Activated CD4-positive, alpha-beta memory T cell treated with anti-CD3 and anti-CD28 coated beads, Interleukin-2, amount 10 ng/mL, durations not matched to agents 7 days and 5 days (primary cell): ENCODE measurements at regions not wholly inside any gene's neighbourhood (a gene's known extent, or its start where the extent isn't known, plus 50 kb on each side); places are given as distances from the start of the nearest gene placed in this dataset.
A peak's percentile ranks its signal among the peaks of the same experiment; 100 is the strongest.

Experiments used
- CTCF ChIA-PET: fragments of 350-600 bp; sonication (Branson Sonifier 250); formaldehyde crosslinking; loops from one replicate; lab custom pipeline; 2021; ENCODE audit warnings: antibody characterized with exemption, inconsistent platforms; lab: Charles Lee
- POLR2A ChIA-PET: fragments of 350-600 bp; sonication (Branson Sonifier 250); formaldehyde crosslinking; loops from one replicate; lab custom pipeline; 2021; ENCODE audit warnings: antibody characterized with exemption; lab: Charles Lee
- DNase-seq: peaks from one replicate; pipeline ENCODE4 v3.0.0-alpha.2; 2020
- H3K27ac Mint-ChIP-seq: one replicate; pipeline ENCODE4 v1.8.0; 2021; ENCODE audit warnings: mild to moderate bottlenecking, mixed read lengths
- H3K27me3 Mint-ChIP-seq: one replicate; pipeline ENCODE4 v1.8.0; 2021; ENCODE audit warnings: mixed read lengths
- H3K36me3 Mint-ChIP-seq: one replicate; pipeline ENCODE4 v1.8.0; 2021; ENCODE audit warnings: low read depth, mixed read lengths
- H3K4me1 Mint-ChIP-seq: one replicate; pipeline ENCODE4 v1.8.0; 2021; ENCODE audit warnings: mixed read lengths
- H3K4me3 Mint-ChIP-seq: one replicate; pipeline ENCODE4 v1.8.0; 2021; ENCODE audit warnings: mild to moderate bottlenecking, mixed read lengths
- H3K9me3 Mint-ChIP-seq: one replicate; pipeline ENCODE4 v1.8.0; 2021; ENCODE audit warnings: mixed read lengths

- H3K4me3 Mint-ChIP-seq, result no peak overlapping the region
- peaks cover 30% of the 10 kb centered on the region for H3K27me3 Mint-ChIP-seq
- no peaks in the 10 kb centered on the region for H3K36me3 Mint-ChIP-seq
- no peak for DNase-seq
- no peak overlapping the region for H3K27ac Mint-ChIP-seq
- POLR2A ChIA-PET, result interaction anchor here (1.2 kb wide), 1 partner anchor 25 kb away, joined by 8 read pairs; no protein-coding TSS in a partner anchor
- no peaks in the 10 kb centered on the region for H3K9me3 Mint-ChIP-seq
- H3K4me1 Mint-ChIP-seq, result peaks cover 21% of the 10 kb centered on the region
- CTCF ChIA-PET, result no interaction called here
These were observed 134.7 kb downstream of the KCNRG start for GRCh38 chr13:50149932-50150331.

GRCh38 chr13:50152224-50152623 lies 137.0 kb downstream of the KCNRG start:
- H3K27ac Mint-ChIP-seq, result no peak overlapping the region
- CTCF ChIA-PET, result interaction anchor here (0.9 kb wide), 1 partner anchor 67 kb away, joined by 4 read pairs; no protein-coding TSS in a partner anchor
- POLR2A ChIA-PET, result interaction anchor here (1.0 to 1.7 kb wide), 4 partner anchors 24 to 85 kb away, joined by 3 to 14 read pairs (median 4); no protein-coding TSS in a partner anchor

GRCh38 chr13:50152655-50153309 lies 137.5 kb downstream of the KCNRG start:
- no peaks in the 10 kb centered on the region for H3K9me3 Mint-ChIP-seq
- POLR2A ChIA-PET, result interaction anchor here (0.6 to 1.7 kb wide), 5 partner anchors 24 to 360 kb away, joined by 3 to 14 read pairs (median 4); partner anchors contain the start of gene KPNA3
- H3K4me3 Mint-ChIP-seq, result peak overlapping the region; percentile 56
- no peak overlapping the region for H3K27ac Mint-ChIP-seq
- H3K36me3 Mint-ChIP-seq, result no peaks in the 10 kb centered on the region
- peaks cover 21% of the 10 kb centered on the region for H3K4me1 Mint-ChIP-seq
- H3K27me3 Mint-ChIP-seq, result peaks cover 25% of the 10 kb centered on the region
- CTCF ChIA-PET, result interaction anchor here (0.9 kb wide), 1 partner anchor 68 kb away, joined by 4 read pairs; no protein-coding TSS in a partner anchor
- no peak for DNase-seq

More at GRCh38 chr13:50152224-50152623, 137.0 kb downstream of the KCNRG start:
- H3K4me3 Mint-ChIP-seq, result peak overlapping the region; percentile 56
- no peaks in the 10 kb centered on the region for H3K9me3 Mint-ChIP-seq
- peaks cover 28% of the 10 kb centered on the region for H3K27me3 Mint-ChIP-seq
- DNase-seq, result no peak
- peaks cover 21% of the 10 kb centered on the region for H3K4me1 Mint-ChIP-seq
- H3K36me3 Mint-ChIP-seq, result no peaks in the 10 kb centered on the region

- ChIA-PET POLR2A (interaction anchor here (1.0 to 1.7 kb wide), 4 partner anchors 25 to 83 kb away, joined by 3 to 14 read pairs (median 4); no protein-coding TSS in a partner anchor), CTCF (interaction anchor here (0.9 kb wide), 1 partner anchor 68 kb away, joined by 4 read pairs; no protein-coding TSS in a partner anchor)
- H3K27ac Mint-ChIP-seq, result no peak overlapping the region
- H3K4me1 Mint-ChIP-seq, result peaks cover 21% of the 10 kb centered on the region
- H3K36me3 Mint-ChIP-seq, result no peaks in the 10 kb centered on the region
- H3K27me3 Mint-ChIP-seq, result peaks cover 20% of the 10 kb centered on the region
- DNase-seq, result no peak
- H3K4me3 Mint-ChIP-seq, result peak overlapping the region; percentile 31
- H3K9me3 Mint-ChIP-seq, result no peaks in the 10 kb centered on the region
These were observed 138.2 kb downstream of the KCNRG start for GRCh38 chr13:50153401-50153800.

GRCh38 chr13:50153876-50154275 lies 138.6 kb downstream of the KCNRG start:
- ChIA-PET CTCF (no interaction called here), POLR2A (interaction anchor here (0.7 to 1.7 kb wide), 2 partner anchors 27 to 28 kb away, joined by 3 to 5 read pairs; no protein-coding TSS in a partner anchor)
- H3K36me3 Mint-ChIP-seq, result no peaks in the 10 kb centered on the region
- no peak for DNase-seq
- H3K27me3 Mint-ChIP-seq, result peaks cover 22% of the 10 kb centered on the region
- H3K4me1 Mint-ChIP-seq, result peaks cover 21% of the 10 kb centered on the region
- H3K4me3 Mint-ChIP-seq, result no peak overlapping the region
- H3K27ac Mint-ChIP-seq, result no peak overlapping the region
- H3K9me3 Mint-ChIP-seq, result no peaks in the 10 kb centered on the region

GRCh38 chr13:50154697-50155096 lies 139.5 kb downstream of the KCNRG start:
- peaks cover 26% of the 10 kb centered on the region for H3K27me3 Mint-ChIP-seq
- ChIA-PET POLR2A (interaction anchor here (0.7 kb wide), 1 partner anchor 29 kb away, joined by 3 read pairs; no protein-coding TSS in a partner anchor), CTCF (interaction anchor here (0.6 kb wide), 1 partner anchor 303 kb away, joined by 4 read pairs; no protein-coding TSS in a partner anchor)

GRCh38 chr13:50156140-50156539 lies 140.9 kb downstream of the KCNRG start:
- DNase-seq, result no peak
- no peaks in the 10 kb centered on the region for H3K36me3 Mint-ChIP-seq
- ChIA-PET POLR2A (no interaction called here), CTCF (no interaction called here)
- no peaks in the 10 kb centered on the region for H3K9me3 Mint-ChIP-seq
- H3K27ac Mint-ChIP-seq, result no peak overlapping the region
- H3K27me3 Mint-ChIP-seq, result peaks cover 24% of the 10 kb centered on the region
- H3K4me3 Mint-ChIP-seq, result no peak overlapping the region
- peaks cover 21% of the 10 kb centered on the region for H3K4me1 Mint-ChIP-seq

More at GRCh38 chr13:50154697-50155096, 139.5 kb downstream of the KCNRG start:
- no peaks in the 10 kb centered on the region for H3K9me3 Mint-ChIP-seq
- no peak for DNase-seq
- H3K27ac Mint-ChIP-seq, result no peak overlapping the region
- H3K4me1 Mint-ChIP-seq, result peaks cover 21% of the 10 kb centered on the region
- no peak overlapping the region for H3K4me3 Mint-ChIP-seq
- H3K36me3 Mint-ChIP-seq, result no peaks in the 10 kb centered on the region

- Mint-ChIP-seq H3K4me3 (no peak overlapping the region), H3K27ac (no peak overlapping the region), H3K27me3 (peaks cover 21% of the 10 kb centered on the region), H3K4me1 (peaks cover 19% of the 10 kb centered on the region), H3K36me3 (no peaks in the 10 kb centered on the region), H3K9me3 (no peaks in the 10 kb centered on the region)
- ChIA-PET POLR2A (no interaction called here), CTCF (no interaction called here)
- no peak for DNase-seq
These were observed 141.4 kb downstream of the KCNRG start for GRCh38 chr13:50156561-50157127.

GRCh38 chr13:50158385-50159165 lies 143.3 kb downstream of the KCNRG start:
- no peak for DNase-seq
- no peaks in the 10 kb centered on the region for H3K36me3 Mint-ChIP-seq

GRCh38 chr13:50159607-50160006 lies 144.4 kb downstream of the KCNRG start:
- Mint-ChIP-seq H3K4me3 (no peak overlapping the region), H3K4me1 (no peaks in the 10 kb centered on the region), H3K27ac (no peak overlapping the region), H3K36me3 (no peaks in the 10 kb centered on the region), H3K27me3 (peaks cover 34% of the 10 kb centered on the region), H3K9me3 (no peaks in the 10 kb centered on the region)
- ChIA-PET CTCF (no interaction called here), POLR2A (no interaction called here)
- no peak for DNase-seq

More at GRCh38 chr13:50158385-50159165, 143.3 kb downstream of the KCNRG start:
- ChIA-PET POLR2A (no interaction called here), CTCF (no interaction called here)
- no peak overlapping the region for H3K27ac Mint-ChIP-seq
- H3K4me1 Mint-ChIP-seq, result peaks cover 2% of the 10 kb centered on the region
- no peak overlapping the region for H3K4me3 Mint-ChIP-seq
- H3K27me3 Mint-ChIP-seq, result peaks cover 29% of the 10 kb centered on the region
- H3K9me3 Mint-ChIP-seq, result no peaks in the 10 kb centered on the region

- H3K36me3 Mint-ChIP-seq, result no peaks in the 10 kb centered on the region
- peaks cover 33% of the 10 kb centered on the region for H3K27me3 Mint-ChIP-seq
- DNase-seq, result no peak
- H3K27ac Mint-ChIP-seq, result no peak overlapping the region
- H3K4me1 Mint-ChIP-seq, result no peaks in the 10 kb centered on the region
- no peaks in the 10 kb centered on the region for H3K9me3 Mint-ChIP-seq
- ChIA-PET CTCF (no interaction called here), POLR2A (no interaction called here)
- no peak overlapping the region for H3K4me3 Mint-ChIP-seq
These were observed 145.8 kb downstream of the KCNRG start for GRCh38 chr13:50161052-50161451.

GRCh38 chr13:50162001-50162400 lies 146.8 kb downstream of the KCNRG start:
- CTCF ChIA-PET, result no interaction called here

More at GRCh38 chr13:50162001-50162400, 146.8 kb downstream of the KCNRG start:
- Mint-ChIP-seq H3K27me3 (peaks cover 39% of the 10 kb centered on the region), H3K9me3 (no peaks in the 10 kb centered on the region), H3K4me3 (no peak overlapping the region), H3K36me3 (no peaks in the 10 kb centered on the region), H3K4me1 (no peaks in the 10 kb centered on the region), H3K27ac (no peak overlapping the region)
- no peak for DNase-seq
- POLR2A ChIA-PET, result no interaction called here
